CD4-positive, alpha-beta T cell treated with Interleukin-2 at 100 ng/mL for 4 hours (primary cell): ENCODE measurements at regions not wholly inside any gene's neighbourhood (a gene's known extent, or its start where the extent isn't known, plus 50 kb on each side); places are given as distances from the start of the nearest gene placed in this dataset.
"Not testable (repeated sequence)": the region's sequence is repeated elsewhere in the genome, so short reads cannot be mapped to it uniquely, and the experiment has no call there.

ENCODE experiments used
- DNase-seq: peaks from one replicate; pipeline ENCODE4 v3.0.0-alpha.2; 2020; ENCODE audit warnings: low spot score

DNA sequence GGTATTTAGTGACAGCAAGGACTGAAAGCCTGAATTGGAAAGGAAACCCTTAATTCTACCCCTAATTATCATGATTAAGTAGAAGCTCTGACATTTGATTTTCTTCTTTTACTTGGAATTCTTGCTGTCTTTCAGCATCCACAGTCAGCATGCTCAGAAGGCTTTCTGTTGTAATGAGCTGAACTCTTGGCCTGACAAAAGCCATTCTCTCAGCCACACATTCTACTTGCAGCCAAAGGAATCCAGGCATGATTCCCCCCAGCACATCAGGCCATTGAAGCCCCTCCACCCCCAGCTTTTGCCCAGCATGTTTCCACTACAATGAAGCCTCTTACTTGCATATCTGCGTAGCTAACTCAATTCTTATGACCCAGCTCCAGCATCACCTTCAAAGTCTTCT, 94.3 kb upstream of the FRMD4A start:
- no peak for DNase-seq

- no peak for DNase-seq
These were observed 92.5 kb upstream of the FRMD4A start for GRCh38 chr10:14423111-14423744.

DNA sequence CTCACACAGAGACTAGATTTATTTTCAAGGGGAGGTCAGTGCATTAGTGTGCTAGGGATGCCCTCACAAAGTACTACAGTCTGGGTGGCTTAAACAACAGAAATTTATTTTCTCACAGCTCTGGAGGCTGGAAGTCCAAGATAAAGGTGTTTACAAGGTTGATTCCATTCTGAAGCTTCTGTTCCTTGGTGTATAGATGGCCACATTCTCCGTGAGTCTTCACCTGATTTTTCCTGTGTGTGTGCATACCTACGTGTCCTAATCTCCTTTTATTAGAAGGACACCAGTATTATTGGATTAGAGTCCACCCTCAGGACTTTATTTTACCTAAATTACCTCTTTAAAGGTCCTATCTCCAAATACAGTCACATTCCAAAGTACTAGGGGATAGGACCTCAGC, 91.7 kb upstream of the FRMD4A start:
- DNase-seq = no peak

DNA sequence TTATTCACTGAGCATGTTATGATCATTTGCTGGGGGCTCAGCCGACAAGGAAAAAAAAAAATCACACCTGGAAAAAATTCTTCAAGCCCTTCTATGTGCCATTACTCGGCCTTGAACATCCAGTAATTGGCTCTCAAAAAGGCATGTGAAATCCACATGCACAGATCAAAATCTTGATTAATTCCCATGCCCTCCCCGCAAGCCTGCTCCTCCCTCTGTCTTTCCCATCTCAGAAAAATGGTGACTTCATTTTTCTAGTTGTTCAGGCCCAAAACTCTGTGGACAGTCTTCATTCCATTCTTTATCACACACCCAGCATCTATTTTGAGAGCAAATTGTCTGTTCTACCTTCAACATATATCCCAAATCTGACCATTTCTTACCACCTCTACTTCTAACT, 91.2 kb upstream of the FRMD4A start:
- no peak for DNase-seq

GRCh38 chr10:14417336-14417735, 86.6 kb upstream of the FRMD4A start:
- DNase-seq = not testable (repeated sequence)

DNA sequence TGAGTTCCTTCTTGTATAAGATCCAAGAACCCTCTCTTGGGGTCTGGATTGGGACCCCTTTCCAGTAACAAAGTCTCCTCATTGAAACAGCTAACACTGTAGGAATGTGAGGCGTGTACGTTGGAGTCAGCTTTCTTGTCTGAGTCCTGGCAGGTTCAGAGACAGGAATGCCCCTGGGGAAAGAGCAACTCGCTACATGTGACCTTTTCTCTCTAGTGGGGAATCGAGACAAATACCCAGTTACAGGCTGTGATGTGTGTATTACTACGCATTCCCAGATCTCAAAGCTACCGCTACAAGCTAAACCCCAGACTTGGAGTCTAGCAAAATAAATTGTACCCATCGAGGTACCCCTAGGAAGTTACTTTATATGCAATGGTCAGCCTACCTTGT, 85.6 kb upstream of the FRMD4A start:
- no peak for DNase-seq

DNA sequence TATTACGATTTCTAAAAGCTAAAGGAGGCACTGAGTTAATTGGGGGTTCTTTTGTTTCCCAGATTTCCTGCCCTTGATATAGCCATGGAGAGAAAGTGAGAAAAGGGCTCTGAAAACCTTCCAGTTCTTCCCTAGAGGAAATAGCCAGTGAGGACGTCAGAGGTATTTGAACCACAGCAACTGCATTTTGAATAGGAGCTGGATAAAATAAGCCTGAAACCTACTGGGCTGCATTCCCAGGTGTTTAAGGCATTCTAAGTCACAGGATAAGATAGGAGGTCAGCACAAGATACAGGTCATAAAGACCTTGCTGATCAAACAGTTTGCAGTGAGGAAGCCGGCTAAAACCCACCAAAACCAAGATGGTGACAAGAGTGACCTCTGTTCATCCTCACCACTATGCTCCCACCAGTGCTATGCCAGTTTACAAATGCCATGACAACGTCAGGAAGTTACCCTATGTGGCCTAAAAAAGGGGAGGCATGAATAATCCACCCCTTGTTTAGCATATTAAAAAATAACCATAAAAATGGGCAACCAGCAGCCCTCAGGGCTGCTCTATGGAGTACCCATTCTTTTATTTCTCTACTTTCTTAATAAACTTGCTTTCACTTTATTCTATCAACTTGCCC, 85.1 kb upstream of the FRMD4A start:
- DNase-seq = no peak

GRCh38 chr10:14414901-14415300, 84.2 kb upstream of the FRMD4A start:
- DNase-seq = no peak

- DNase-seq = no peak
These were observed 82.8 kb upstream of the FRMD4A start for GRCh38 chr10:14413523-14413922.

GRCh38 chr10:14412624-14413023, 81.9 kb upstream of the FRMD4A start:
- DNase-seq = no peak

GRCh38 chr10:14409856-14410458, 79.2 kb upstream of the FRMD4A start:
- DNase-seq = no peak

DNA sequence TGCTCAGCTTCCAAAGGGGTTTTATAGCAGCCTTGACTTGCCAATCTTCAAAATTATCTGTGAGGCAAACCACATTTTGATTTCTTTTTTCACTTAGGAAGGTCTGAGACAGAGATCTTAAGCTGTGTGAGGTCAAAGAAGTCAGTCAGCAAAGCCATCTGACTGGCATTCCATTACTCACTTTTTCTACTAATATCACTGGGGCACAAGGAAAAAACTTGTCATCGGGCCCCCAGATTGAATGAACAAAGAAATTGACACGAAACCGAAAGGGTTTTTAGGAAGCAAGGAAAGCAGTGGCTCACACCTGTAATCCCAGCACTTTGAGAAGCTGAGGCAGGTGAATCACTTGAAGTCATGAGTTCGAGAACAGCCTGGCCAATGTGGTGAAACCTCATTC, 78.5 kb upstream of the FRMD4A start:
- DNase-seq = no peak

DNA sequence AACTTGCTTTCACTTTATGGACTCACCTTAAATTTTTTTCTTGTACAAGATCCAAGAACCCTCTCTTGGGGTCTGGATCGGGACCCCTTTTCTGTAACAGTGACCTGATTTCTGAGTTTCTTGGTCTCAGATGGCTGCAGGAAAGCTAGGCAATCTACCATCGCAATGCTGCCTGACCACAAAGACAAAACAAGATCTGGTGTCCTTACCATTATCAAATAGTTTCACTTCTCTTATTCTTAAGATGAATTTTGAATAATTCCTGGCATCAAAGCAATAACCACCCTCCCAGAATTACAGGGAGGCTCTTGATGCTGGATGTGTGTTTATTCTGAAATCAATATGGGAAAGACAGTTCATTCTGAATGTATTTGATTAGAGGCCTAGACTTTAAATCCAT, 77.4 kb upstream of the FRMD4A start:
- DNase-seq = no peak

DNA sequence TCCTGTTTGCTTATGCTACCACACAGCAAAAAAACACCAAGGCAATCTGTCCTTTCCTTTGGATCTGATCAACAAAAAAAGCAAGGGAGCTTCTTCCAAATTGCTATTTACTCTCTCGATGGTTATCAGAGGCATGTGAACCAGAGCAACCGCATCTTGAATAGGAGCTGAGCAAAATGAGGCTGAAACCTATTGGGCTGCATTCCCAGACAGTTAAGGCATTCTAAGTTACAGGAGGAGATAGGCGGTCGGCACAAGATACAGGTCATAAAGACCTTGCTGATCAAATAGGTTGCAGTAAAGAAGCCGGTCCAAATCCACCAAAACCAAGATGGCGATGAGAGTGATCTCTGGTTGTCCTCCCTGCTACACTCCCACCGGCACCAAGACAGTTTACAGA, 76.8 kb upstream of the FRMD4A start:
- no peak for DNase-seq

DNA sequence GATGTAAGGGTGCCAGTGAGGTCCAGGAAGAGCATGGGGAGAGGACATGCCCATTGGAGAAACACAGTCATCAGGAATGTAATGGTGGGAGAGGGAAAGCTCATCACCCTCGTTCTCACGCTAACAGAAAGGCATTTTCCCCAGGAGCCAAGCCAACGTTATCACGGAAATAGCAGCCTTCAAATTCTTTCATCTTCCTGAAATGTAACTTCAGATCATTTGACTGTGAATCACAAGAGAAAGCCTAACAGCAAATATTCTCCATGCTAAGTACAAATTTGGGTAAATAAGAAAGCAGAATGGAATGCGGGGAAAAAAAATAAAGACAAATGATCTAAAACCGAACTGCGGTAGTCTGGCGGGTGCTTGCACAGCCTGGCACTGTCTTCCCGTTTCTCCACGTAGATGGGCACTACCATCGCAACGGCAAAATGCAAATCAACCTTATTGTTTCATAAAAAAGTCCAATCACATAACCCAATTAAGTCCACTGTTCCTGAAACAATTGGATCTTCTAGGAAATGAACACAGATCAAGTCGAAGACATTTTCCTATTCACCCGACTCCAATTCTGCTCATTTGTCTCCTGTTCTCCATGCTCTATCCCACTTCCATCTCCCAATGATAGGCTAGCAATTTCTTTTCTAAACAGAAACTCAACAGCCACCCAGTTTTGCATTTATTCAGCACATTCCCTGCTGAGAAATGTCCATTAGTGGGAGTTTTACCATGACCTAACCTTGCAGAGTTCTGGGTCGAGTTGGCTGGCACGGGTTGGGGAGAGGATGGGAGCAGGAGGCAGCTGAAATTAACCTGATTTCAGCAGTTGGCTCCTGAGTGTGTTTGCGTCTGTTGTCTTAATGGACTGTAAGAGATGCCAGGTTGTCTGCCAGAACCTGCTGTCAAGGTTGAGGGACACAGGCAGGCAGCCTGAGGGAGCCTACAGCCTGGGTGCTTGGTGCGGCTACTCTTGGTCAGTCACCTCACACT, 74.6 kb upstream of the FRMD4A start:
- DNase-seq = no peak

DNA sequence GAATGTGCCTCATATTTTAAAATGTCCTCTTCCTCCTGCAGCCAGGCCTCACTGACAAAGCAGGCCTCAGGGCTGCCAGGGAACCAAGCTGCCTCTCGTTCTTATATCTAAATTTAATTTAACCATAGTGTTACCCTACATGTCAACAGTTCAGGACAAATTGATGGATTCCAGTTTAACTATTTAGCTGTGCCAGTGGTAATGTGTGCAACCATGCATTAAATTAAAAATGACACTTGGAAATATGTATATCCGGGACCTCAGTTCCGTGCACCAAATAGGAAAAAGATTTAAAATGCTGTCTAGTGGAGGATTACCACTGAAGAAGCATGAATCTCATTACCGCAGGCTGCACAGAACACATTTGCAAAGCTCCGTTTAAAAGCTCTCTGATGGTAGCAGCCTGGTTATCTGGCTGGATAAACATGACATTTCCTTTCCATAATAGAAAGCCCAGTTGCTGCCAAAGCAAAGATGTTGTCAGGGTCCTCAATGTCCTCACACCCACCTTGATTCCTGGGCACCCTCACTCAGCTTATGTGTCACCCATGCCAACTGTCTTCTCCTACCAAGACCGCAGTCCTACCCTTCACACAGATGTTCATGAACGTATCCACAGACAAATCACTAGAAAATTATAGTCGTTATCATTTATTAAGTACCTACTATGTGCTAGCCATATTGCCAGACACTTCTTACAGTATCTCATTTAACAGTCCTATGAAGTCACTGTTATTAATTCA, 73.3 kb upstream of the FRMD4A start:
- DNase-seq = no peak

DNA sequence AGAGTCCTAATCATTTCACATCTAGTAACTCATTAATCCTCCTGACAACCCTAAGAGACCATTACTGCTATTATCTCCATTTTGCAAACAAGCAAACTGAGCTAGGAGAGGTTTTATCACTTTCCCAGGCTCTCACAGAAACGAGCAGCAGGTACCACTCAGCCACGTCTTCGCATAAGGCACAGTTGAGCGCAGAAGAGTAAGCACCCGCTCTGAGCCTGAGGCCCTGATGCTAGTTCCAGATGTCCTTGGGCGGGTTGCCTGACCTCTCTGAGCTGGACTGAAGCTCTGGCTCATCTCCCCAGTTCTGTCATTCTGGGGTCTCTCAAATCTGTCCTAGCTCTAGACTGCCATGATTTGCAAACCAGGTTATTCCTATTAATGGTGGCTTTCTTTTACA, 72.6 kb upstream of the FRMD4A start:
- DNase-seq = no peak

GRCh38 chr10:14399641-14400040, 68.9 kb upstream of the FRMD4A start:
- DNase-seq = no peak

GRCh38 chr10:14397066-14397465, 66.3 kb upstream of the FRMD4A start:
- DNase-seq = no peak

DNA sequence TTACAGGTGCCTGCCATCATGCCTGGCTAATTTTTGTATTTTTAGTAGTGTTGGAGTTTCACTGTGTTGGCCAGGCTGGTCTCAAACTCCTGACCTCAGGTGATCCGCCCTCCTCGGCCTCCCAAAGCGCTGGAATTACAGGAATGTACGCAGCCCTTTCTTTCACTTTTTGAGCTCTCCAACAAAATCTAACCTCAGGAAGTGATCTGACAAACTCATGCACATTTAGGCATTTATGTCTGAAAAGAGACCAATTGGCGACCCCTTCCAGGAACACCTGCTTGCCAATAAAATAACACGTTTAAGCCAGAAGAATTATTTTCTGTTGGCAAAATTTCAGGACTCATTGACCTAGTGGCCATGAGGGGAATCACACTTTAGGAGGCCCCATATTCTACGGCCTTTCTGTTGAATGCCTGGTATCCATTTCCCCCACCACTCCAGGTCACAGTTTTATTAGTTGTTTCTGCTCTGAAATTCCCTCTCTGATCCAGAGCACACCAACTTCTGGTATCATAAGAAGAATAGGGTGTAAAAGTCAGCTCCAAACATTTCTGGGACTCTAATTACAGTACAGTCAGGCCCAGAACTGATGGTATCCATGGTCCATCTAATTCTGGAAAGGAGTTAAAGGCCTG, 65.8 kb upstream of the FRMD4A start:
- DNase-seq = no peak

DNA sequence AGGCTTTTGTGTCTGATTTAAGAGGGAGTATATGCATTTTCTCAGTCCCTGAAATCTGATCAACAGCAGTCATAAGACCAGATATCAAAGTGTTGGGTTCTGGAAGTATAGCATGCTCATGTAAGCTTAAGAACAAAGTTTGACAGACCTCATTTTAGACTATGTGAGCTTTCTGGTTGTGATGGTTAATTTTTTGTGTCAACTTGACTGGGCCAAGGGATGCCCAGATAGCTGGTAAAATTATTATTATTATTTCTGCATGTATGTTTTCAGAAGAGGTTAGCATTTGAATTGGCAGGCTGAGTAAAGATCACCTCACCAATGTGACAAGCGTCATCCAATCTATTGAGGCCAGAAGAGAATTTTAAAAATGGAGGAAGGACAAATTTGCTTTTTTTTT, 63.5 kb upstream of the FRMD4A start:
- DNase-seq = no peak
